Prostate gland (tissue), 2 donors: ENCODE measurements at regions not wholly inside any gene's neighbourhood (a gene's known extent, or its start where the extent isn't known, plus 50 kb on each side); places are given as distances from the start of the nearest gene placed in this dataset.

Experiments used
- CTCF ChIP-seq, 4 experiments: fragments of 200-600 bp in 2 of 4; fragments of 450-650 bp in 2 of 4; sonication (generic) in 2 of 4; IDR thresholded peaks; 1 replicate in 3 of 4; 2 replicates in 1 of 4; pipeline ENCODE4 v1.5.1; 2016 to 2019; ENCODE audit warnings: antibody characterized with exemption in 4 of 4, mild to moderate bottlenecking in 2 of 4, moderate library complexity in 2 of 4
- POLR2AphosphoS5 ChIP-seq: sonication (generic); formaldehyde crosslinking; IDR thresholded peaks from one replicate; pipeline ENCODE4 v1.6.1; 2017; ENCODE audit warnings: antibody characterized with exemption

- TF ChIP-seq POLR2AphosphoS5 (no peak), CTCF (IDR thresholded peaks at IDR 0.05) (no peak)
These were observed 50.2 kb upstream of the BCL11A start for GRCh38 chr2:60603533-60604190.
